Liver (tissue), 8 donors: ENCODE measurements at regions not wholly inside any gene's neighbourhood (a gene's known extent, or its start where the extent isn't known, plus 50 kb on each side); places are given as distances from the start of the nearest gene placed in this dataset.

Source experiments
- DNase-seq: peaks from one replicate; pipeline ENCODE4 v3.0.0-alpha.2; 2017; ENCODE audit warnings: low spot score
- H3K27ac ChIP-seq, 2 donors: one replicate each; pipeline ENCODE4 v1.7.0; 2013; ENCODE audit warnings: inconsistent platforms in 2 of 2, low read length in 2 of 2, control low read depth in 1 of 2, low read depth in 1 of 2, mild to moderate bottlenecking in 1 of 2
- H3K27me3 ChIP-seq, 4 donors: one replicate each; pipeline versions ENCODE4 v1.6.1 to v1.7.0; 2013; ENCODE audit warnings: low read length in 3 of 4, inconsistent platforms in 1 of 4, mild to moderate bottlenecking in 1 of 4, moderate library complexity in 1 of 4; ENCODE audit not compliant: control insufficient read depth in 4 of 4, insufficient read depth in 4 of 4
- H3K36me3 ChIP-seq, 4 donors: one replicate each; pipeline versions ENCODE4 v1.6.1 to v1.7.0; 2013; ENCODE audit warnings: low read length in 3 of 4, mild to moderate bottlenecking in 3 of 4, low read depth in 1 of 4, moderate library complexity in 1 of 4; ENCODE audit not compliant: control insufficient read depth in 4 of 4, insufficient read depth in 3 of 4
- H3K4me1 ChIP-seq, 4 donors: one replicate each; pipeline versions ENCODE4 v1.6.1 to v1.7.0; 2013; ENCODE audit warnings: low read length in 3 of 4, mild to moderate bottlenecking in 3 of 4, moderate library complexity in 1 of 4; ENCODE audit not compliant: control insufficient read depth in 4 of 4, insufficient read depth in 4 of 4
- H3K4me3 ChIP-seq, 3 donors: one replicate each; pipeline versions ENCODE4 v1.6.1 to v1.7.0; 2013; ENCODE audit warnings: low read length in 3 of 3, control low read depth in 1 of 3, low read depth in 1 of 3, mild to moderate bottlenecking in 1 of 3
- H3K9ac ChIP-seq, 2 donors: one replicate each; pipeline ENCODE4 v1.7.0; 2013; ENCODE audit warnings: low read length in 2 of 2, mild to moderate bottlenecking in 2 of 2, moderate library complexity in 2 of 2, control low read depth in 1 of 2, low read depth in 1 of 2
- H3K9me3 ChIP-seq, 4 donors: one replicate each; pipeline versions ENCODE4 v1.6.1 to v1.7.0; 2013; ENCODE audit warnings: low read length in 3 of 4; ENCODE audit not compliant: control insufficient read depth in 4 of 4
- CTCF ChIP-seq: fragments of 150-350 bp; IDR thresholded peaks from 2 replicates; pipeline ENCODE4 v1.5.1; 2017; ENCODE audit warnings: improper control_type of control experiment, low read depth, low read length; ENCODE audit not compliant: missing input control
- EGR1 ChIP-seq, 2 donors: IDR thresholded peaks; 2 replicates each; pipeline ENCODE4 v1.6.1; 2016 to 2018; ENCODE audit warnings: antibody characterized with exemption in 2 of 2, low read depth in 2 of 2
- FOXA1 ChIP-seq: IDR thresholded peaks from 2 replicates; pipeline ENCODE4 v1.6.1; 2016; ENCODE audit warnings: antibody characterized with exemption
- FOXA2 ChIP-seq: IDR thresholded peaks from 2 replicates; pipeline ENCODE4 v1.6.1; 2016; ENCODE audit warnings: antibody characterized with exemption
- GABPA ChIP-seq, 2 donors: IDR thresholded peaks in 1 of 2; conservative IDR thresholded peaks in 1 of 2; 2 replicates each; pipeline ENCODE4 v1.6.1; 2016; ENCODE audit warnings: antibody characterized with exemption in 2 of 2, mild to moderate bottlenecking in 1 of 2, moderate library complexity in 1 of 2
- HNF4A ChIP-seq, 2 donors: conservative IDR thresholded peaks; 2 replicates each; pipeline ENCODE4 v1.6.1; 2016; ENCODE audit warnings: antibody characterized with exemption in 2 of 2, mild to moderate bottlenecking in 2 of 2
- HNF4G ChIP-seq: IDR thresholded peaks from 2 replicates; pipeline ENCODE4 v1.6.1; 2016; ENCODE audit warnings: antibody characterized with exemption
- JUND ChIP-seq, 2 donors: IDR thresholded peaks; 2 replicates each; pipeline ENCODE4 v1.6.1; 2016; ENCODE audit warnings: antibody characterized with exemption in 2 of 2
- NR2F2 ChIP-seq: IDR thresholded peaks from 2 replicates; pipeline ENCODE4 v1.6.1; 2016; ENCODE audit warnings: antibody characterized with exemption
- RAD21 ChIP-seq, 2 donors: IDR thresholded peaks; 2 replicates each; pipeline ENCODE4 v1.6.1; 2016; ENCODE audit warnings: antibody characterized with exemption in 2 of 2, mild to moderate bottlenecking in 2 of 2
- RXRA ChIP-seq, 2 donors: IDR thresholded peaks; 2 replicates each; pipeline ENCODE4 v1.6.1; 2017 to 2018; ENCODE audit warnings: antibody characterized with exemption in 2 of 2, mild to moderate bottlenecking in 1 of 2
- SP1 ChIP-seq: IDR thresholded peaks from 2 replicates; pipeline ENCODE4 v1.6.1; 2018; ENCODE audit warnings: antibody characterized with exemption, mild to moderate bottlenecking
- TAF1 ChIP-seq: conservative IDR thresholded peaks from 2 replicates; pipeline ENCODE4 v1.6.1; 2016; ENCODE audit warnings: antibody characterized with exemption, mild to moderate bottlenecking
- YY1 ChIP-seq: IDR thresholded peaks from 2 replicates; pipeline ENCODE4 v1.6.1; 2016; ENCODE audit warnings: antibody characterized with exemption, mild to moderate bottlenecking
- WGBS: extraction: QIAGEN DNeasy Blood & Tissue Kit; methylation state at CpG from one replicate; pipeline ENCODE4 v1.1.7; 2013; 5-methylcytosine and 5-hydroxymethylcytosine counted together
- TF ChIP-seq, protein P1 (sequence below): IDR thresholded peaks from 2 replicates; pipeline ENCODE4 v1.6.1; 2016; ENCODE audit warnings: antibody characterized with exemption
- TF ChIP-seq, protein P2 (sequence below): IDR thresholded peaks from 2 replicates; pipeline ENCODE4 v1.6.1; 2016; ENCODE audit warnings: antibody characterized with exemption
- TF ChIP-seq, protein P3 (sequence below): IDR thresholded peaks from 2 replicates; pipeline ENCODE4 v1.6.1; 2016; ENCODE audit warnings: antibody characterized with exemption
- TF ChIP-seq, protein P4 (sequence below): IDR thresholded peaks from 2 replicates; pipeline ENCODE4 v1.6.1; 2016; ENCODE audit warnings: antibody characterized with exemption, mild to moderate bottlenecking
- donor health status: healthy.
- donor health status: healthy.
- donor health status: healthy.
- donor health status: healthy.
- donor health status: healthy.

DNA sequence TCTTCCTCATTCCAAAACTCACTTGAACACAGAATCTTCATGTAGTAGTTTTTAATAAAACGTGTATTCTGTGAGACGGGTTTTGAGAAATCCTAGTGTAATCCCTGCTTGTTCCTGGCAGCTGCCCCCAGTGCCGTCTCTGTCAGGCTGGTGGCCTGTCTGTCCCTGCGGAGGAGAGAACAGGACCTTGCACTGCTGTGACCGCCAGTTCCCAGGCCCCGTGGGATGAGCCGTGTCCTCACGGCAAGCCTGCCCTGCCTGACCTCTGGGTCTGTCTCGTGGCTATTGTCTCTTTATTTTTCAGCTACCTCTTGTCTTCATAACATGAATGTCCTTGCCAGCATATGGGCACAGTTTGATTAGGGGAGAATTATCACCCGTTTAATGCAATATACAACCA lies 535.5 kb upstream of the B3GAT1 start:
- no peak overlapping the region for H3K9ac ChIP-seq
- WGBS = 72% methylated on average over 10 of the region's 10 CpGs
- H3K27me3 ChIP-seq = no peaks in the 10 kb centered on the region
- H3K36me3 ChIP-seq = no peaks in the 10 kb centered on the region
- no peak for DNase-seq
- TF ChIP-seq FOXA1 = no peak
- TF ChIP-seq CTCF = no peak
- TF ChIP-seq SP1 = no peak
- no peak for TF ChIP-seq HNF4G
- no peak for TF ChIP-seq FOXA2
- TF ChIP-seq, protein P1, sequence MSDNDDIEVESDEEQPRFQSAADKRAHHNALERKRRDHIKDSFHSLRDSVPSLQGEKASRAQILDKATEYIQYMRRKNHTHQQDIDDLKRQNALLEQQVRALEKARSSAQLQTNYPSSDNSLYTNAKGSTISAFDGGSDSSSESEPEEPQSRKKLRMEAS = no peak
- TF ChIP-seq, protein P2, sequence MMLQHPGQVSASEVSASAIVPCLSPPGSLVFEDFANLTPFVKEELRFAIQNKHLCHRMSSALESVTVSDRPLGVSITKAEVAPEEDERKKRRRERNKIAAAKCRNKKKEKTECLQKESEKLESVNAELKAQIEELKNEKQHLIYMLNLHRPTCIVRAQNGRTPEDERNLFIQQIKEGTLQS = no peak
- TF ChIP-seq, protein P3, sequence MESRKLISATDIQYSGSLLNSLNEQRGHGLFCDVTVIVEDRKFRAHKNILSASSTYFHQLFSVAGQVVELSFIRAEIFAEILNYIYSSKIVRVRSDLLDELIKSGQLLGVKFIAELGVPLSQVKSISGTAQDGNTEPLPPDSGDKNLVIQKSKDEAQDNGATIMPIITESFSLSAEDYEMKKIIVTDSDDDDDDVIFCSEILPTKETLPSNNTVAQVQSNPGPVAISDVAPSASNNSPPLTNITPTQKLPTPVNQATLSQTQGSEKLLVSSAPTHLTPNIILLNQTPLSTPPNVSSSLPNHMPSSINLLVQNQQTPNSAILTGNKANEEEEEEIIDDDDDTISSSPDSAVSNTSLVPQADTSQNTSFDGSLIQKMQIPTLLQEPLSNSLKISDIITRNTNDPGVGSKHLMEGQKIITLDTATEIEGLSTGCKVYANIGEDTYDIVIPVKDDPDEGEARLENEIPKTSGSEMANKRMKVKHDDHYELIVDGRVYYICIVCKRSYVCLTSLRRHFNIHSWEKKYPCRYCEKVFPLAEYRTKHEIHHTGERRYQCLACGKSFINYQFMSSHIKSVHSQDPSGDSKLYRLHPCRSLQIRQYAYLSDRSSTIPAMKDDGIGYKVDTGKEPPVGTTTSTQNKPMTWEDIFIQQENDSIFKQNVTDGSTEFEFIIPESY = no peak
- no peak for TF ChIP-seq RAD21 (IDR thresholded peaks at IDR 0.05)
- TF ChIP-seq GABPA (IDR thresholded peaks at IDR 0.05 in 1 of 2, conservative IDR thresholded peaks at IDR 0.05 in 1 of 2) = no peak
- TF ChIP-seq JUND (IDR thresholded peaks at IDR 0.05) = no peak
- TF ChIP-seq EGR1 (IDR thresholded peaks at IDR 0.05; ENCODE audit: low read depth in 2 of 2) = no peak
- no peak for TF ChIP-seq YY1
- no peak for TF ChIP-seq TAF1
- no peak for TF ChIP-seq HNF4A (conservative IDR thresholded peaks at IDR 0.05)
- TF ChIP-seq, protein P4, sequence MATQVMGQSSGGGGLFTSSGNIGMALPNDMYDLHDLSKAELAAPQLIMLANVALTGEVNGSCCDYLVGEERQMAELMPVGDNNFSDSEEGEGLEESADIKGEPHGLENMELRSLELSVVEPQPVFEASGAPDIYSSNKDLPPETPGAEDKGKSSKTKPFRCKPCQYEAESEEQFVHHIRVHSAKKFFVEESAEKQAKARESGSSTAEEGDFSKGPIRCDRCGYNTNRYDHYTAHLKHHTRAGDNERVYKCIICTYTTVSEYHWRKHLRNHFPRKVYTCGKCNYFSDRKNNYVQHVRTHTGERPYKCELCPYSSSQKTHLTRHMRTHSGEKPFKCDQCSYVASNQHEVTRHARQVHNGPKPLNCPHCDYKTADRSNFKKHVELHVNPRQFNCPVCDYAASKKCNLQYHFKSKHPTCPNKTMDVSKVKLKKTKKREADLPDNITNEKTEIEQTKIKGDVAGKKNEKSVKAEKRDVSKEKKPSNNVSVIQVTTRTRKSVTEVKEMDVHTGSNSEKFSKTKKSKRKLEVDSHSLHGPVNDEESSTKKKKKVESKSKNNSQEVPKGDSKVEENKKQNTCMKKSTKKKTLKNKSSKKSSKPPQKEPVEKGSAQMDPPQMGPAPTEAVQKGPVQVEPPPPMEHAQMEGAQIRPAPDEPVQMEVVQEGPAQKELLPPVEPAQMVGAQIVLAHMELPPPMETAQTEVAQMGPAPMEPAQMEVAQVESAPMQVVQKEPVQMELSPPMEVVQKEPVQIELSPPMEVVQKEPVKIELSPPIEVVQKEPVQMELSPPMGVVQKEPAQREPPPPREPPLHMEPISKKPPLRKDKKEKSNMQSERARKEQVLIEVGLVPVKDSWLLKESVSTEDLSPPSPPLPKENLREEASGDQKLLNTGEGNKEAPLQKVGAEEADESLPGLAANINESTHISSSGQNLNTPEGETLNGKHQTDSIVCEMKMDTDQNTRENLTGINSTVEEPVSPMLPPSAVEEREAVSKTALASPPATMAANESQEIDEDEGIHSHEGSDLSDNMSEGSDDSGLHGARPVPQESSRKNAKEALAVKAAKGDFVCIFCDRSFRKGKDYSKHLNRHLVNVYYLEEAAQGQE = no peak
- TF ChIP-seq NR2F2 = no peak
- TF ChIP-seq RXRA (IDR thresholded peaks at IDR 0.05) = no peak
- no peaks in the 10 kb centered on the region for H3K9me3 ChIP-seq
- no peak overlapping the region for H3K27ac ChIP-seq
- no peak overlapping the region for H3K4me3 ChIP-seq
- no peaks in the 10 kb centered on the region for H3K4me1 ChIP-seq
